ENCODE measurements at regions not wholly inside any gene's neighbourhood (a gene's known extent, or its start where the extent isn't known, plus 50 kb on each side); places are given as distances from the start of the nearest gene placed in this dataset.

DNA sequence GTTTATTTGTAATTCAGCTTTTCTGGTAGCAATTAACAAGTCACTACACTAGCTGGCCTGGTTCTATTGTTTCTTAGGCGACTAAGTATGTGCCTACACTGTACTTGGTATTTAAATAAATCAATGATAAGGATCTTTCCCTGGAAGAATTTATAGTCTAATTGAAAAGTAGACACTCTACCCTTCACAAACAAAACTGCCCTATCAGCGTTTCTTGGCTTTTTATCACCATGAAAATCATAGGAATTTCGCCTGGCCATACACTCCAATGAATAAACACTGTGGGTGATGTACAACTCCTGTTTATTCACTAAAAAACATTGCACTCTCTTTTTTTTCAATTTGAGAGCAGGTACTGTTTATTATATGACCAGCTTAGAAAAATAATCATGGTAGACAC lies 702.9 kb upstream of the ADGRL2 start:
- TF ChIP-seq POLR2AphosphoS5 (IDR thresholded peaks at IDR 0.05) (no peak), POLR2A (IDR thresholded peaks at IDR 0.05; ENCODE audit: low read depth) (no peak)
- TF ChIP-seq, protein P1, sequence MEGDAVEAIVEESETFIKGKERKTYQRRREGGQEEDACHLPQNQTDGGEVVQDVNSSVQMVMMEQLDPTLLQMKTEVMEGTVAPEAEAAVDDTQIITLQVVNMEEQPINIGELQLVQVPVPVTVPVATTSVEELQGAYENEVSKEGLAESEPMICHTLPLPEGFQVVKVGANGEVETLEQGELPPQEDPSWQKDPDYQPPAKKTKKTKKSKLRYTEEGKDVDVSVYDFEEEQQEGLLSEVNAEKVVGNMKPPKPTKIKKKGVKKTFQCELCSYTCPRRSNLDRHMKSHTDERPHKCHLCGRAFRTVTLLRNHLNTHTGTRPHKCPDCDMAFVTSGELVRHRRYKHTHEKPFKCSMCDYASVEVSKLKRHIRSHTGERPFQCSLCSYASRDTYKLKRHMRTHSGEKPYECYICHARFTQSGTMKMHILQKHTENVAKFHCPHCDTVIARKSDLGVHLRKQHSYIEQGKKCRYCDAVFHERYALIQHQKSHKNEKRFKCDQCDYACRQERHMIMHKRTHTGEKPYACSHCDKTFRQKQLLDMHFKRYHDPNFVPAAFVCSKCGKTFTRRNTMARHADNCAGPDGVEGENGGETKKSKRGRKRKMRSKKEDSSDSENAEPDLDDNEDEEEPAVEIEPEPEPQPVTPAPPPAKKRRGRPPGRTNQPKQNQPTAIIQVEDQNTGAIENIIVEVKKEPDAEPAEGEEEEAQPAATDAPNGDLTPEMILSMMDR (IDR thresholded peaks at IDR 0.05): no peak
